TTC549 (cell line): ENCODE measurements at regions not wholly inside any gene's neighbourhood (a gene's known extent, or its start where the extent isn't known, plus 50 kb on each side); places are given as distances from the start of the nearest gene placed in this dataset.
"Not testable (repeated sequence)": the region's sequence is repeated elsewhere in the genome, so short reads cannot be mapped to it uniquely, and the experiment has no call there.

Source experiments
- FAIRE-seq: peaks from 2 replicates; lab custom pipeline; 2012; peaks lifted over from hg19 to GRCh38; lab: Jason Lieb, UNC

- no peak for FAIRE-seq
Observed at GRCh38 chr10:123221418-123221817, 67.2 kb downstream of the BUB3 start.

DNA sequence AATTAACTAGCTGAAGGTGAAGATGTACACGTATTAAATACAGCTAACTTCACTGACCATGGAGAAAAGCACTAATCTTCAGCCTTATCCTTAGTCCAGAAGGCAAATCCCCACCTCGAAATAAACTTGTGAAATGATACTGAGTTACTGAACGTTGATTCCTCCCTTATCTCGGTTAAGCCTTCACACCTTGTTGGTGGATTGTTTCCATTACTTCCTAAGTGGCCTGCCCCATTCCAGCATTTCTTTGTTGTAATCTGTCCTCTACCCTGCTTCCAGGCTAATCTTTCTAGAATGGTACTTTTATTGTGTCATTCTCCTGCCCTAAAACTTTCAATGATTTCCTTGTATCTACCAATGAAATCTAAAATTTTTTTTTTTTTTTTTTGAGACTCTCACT, 68.6 kb downstream of the BUB3 start:
- FAIRE-seq: no peak

GRCh38 chr10:123227706-123228105, 73.5 kb downstream of the BUB3 start:
- FAIRE-seq: no peak

- no peak for FAIRE-seq
Observed at GRCh38 chr10:123229927-123230630, 75.9 kb downstream of the BUB3 start.

GRCh38 chr10:123232879-123233278, 78.7 kb downstream of the BUB3 start:
- FAIRE-seq: not testable (repeated sequence)

DNA sequence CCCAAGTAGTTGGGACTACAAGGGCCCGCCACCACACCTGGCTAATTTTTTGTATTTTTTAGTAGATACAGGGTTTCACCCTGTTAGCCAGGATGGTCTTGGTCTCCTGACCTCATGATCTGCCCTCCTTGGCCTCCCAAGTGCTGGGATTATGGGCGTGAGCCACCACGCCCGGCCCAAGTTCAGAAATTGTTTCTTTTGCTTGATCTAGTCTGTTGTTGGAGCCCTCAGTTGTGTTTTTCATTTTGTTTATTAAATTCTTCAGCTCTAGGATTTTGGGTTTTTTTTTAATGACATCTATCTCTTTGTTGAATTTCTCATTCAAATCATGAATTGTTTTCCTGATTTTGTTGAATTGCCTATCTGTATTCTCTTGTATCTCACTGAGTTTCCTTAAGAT, 80.8 kb downstream of the BUB3 start:
- not testable (repeated sequence) for FAIRE-seq

GRCh38 chr10:123236126-123236525, 81.9 kb downstream of the BUB3 start:
- no peak for FAIRE-seq

GRCh38 chr10:123240250-123240649, 86.0 kb downstream of the BUB3 start:
- no peak for FAIRE-seq

DNA sequence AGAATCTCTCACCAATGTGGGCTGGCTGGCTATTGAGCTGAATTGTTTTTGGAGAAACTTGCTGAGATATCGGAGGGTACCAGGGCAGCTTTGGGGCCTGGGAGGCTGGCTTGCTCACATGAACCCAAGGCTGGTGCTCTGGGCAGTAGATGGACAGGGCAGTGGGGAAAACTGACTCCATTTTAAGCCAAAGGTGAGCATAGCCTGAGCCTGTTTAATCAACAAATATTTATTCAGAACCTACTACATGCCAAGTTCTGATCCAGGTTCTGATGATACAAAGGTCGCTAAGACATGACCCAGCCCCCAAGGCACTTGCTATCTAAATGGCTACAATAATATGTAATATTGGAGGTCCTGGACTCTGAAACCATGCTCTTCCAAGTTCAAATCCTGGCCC, 86.6 kb downstream of the BUB3 start:
- FAIRE-seq: no peak

DNA sequence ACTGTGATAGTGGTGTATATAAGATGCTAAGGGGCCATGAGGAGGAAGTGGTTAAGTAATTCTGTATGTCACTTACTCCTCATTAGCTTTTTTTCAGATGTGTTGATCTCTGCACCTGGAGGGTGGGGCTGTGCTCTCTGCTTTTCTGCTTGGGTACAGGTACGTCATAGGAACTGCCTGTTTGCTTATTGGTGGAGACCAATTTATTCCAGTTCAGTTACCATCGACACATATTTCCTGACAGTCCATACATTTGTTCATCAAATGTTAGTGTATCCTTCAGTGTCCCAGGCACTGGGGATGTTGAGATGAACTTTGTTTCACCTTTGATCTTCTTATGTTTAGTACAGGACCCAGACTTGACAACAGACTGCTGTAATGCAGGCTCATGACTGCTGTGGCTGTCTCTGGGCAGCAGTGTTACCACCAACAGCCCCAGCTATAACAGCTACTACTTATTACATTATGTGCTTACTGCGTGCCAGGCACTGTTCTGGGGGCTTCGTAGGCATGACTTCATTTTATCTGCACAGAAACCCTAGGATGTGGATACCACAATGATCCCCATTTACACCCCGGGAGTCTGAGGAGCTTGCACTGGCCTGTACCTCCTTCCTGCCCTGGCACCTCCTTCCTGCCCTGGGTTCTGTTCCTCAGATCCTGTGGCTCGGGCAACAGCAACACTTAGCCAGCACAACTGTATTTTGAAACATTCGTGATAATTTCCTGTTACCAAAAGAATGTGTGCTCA, 87.4 kb downstream of the BUB3 start:
- no peak for FAIRE-seq

DNA sequence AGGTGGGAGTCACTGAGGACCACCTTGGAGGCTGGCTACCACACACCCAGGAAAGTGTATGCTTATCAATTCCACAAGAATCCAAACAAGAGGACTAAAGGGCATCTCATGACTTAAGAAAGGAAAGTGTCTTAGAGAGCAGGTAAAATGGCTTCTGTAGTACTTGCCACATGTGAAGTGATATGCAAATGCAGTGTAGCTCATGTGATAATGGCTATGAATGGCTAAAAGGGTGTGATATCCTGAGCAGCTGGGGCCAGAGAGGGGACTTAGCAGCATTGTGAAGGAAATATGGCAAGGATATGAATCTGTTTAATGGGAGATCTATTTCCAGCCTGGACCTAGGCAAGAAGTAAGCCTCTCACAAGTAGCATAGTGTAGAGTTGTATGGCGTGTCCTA, 90.5 kb downstream of the BUB3 start:
- no peak for FAIRE-seq

- FAIRE-seq: no peak
Observed at GRCh38 chr10:123245264-123245663, 91.1 kb downstream of the BUB3 start.

- no peak for FAIRE-seq
Observed at GRCh38 chr10:123249894-123250293, 95.7 kb downstream of the BUB3 start.

- FAIRE-seq: no peak
Observed at GRCh38 chr10:123250640-123251039, 96.4 kb downstream of the BUB3 start.

DNA sequence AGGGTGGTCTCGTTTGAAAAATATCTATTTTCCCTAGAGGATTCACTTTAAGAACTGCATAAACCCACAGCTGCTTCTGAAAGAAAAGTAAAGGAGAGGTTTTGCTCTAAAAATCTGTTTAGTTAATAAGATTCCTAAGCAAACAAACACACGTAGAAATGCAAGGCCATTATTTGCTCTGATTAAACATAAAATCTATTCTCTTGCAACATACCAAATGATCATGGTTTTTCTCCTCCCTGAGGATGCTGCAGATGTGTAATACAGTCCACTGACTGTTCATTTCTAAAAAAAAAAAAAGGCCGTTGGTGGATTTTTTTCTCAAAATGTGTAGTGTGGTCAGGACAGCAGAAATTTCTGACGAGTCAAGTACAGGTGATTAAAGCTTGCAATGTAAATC, 98.6 kb downstream of the BUB3 start:
- no peak for FAIRE-seq

DNA sequence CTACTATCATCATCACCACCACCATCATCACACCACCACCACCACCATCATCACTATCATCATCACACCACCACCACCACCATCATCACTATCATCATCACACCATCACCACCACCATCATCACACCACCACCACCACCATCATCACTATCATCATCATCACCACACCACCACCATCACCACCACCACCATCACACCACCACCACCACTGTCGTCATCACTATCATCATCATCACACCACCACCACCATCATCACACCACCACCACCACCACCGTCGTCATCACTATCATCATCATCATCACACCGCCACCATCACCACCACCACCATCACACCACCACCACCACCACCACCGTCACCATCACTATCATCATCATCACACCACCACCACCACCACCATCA, 100.1 kb downstream of the BUB3 start:
- not testable (repeated sequence) for FAIRE-seq

DNA sequence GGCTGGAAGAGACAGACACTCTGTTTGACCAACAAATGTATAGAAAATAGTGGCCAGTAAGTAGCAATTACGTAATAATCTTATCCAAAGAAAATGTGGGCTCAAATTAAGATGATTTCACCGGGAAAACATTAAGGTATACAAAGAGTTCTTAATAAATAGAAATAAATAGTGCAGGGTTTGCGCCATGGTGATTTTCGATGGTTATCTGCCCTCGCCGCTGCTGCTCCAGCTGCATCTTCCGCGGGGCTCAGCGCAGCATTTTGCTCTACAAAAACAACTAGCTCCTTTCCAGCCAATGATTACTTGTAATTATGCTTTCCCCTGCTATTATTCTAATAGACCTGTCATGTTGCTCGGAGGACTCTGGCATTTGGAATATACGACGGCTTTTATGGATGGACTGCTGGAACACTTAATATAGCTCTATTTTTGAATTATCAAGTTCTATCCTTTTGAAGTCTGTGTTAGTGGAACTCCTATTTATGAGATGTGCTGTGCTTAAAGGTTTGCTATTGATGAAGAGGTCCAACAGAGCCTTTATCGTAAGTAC, 103.8 kb downstream of the BUB3 start:
- no peak for FAIRE-seq

DNA sequence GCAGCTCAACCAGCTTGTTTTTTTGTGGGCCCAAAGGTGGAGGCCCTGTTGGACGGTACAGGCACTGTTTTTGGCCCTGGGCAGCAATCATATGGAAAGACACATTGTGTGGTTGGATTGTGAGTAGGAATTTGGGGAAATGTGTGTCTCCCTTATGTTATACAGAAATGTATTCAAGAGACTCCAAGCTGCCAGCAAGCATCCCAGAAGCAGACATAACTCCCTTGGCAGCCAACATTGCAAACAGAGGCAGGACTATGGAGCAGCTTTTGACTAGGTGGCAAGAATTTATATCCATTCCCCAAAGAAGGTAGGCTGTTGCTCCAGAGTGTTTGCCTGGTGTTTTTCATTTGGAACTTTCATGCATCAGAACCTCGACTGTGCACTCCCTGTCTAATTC, 104.9 kb downstream of the BUB3 start:
- no peak for FAIRE-seq

- FAIRE-seq: no peak
Observed at GRCh38 chr10:123259791-123260190, 105.6 kb downstream of the BUB3 start.

GRCh38 chr10:123262456-123262855, 108.3 kb downstream of the BUB3 start:
- no peak for FAIRE-seq

DNA sequence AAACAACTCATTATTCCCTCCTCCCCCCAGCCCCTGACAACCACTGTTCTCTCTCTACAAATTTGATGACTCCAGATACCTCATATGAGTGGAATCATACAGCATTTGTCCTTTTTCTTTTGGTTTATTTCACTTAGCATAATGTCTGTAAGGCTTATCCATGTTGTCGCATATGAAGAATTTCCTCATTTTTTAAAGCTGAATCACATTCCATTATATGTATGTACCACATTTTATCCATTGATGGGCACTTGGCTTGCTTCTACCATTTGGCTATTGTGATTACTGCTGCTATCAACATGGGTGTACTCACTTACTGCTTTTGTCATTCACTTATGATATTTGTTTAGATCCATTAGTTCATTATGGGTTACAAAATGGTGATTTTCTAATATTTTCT, 112.8 kb downstream of the BUB3 start:
- FAIRE-seq: no peak

- FAIRE-seq: no peak
Observed at GRCh38 chr10:123269017-123269552, 114.9 kb downstream of the BUB3 start.

DNA sequence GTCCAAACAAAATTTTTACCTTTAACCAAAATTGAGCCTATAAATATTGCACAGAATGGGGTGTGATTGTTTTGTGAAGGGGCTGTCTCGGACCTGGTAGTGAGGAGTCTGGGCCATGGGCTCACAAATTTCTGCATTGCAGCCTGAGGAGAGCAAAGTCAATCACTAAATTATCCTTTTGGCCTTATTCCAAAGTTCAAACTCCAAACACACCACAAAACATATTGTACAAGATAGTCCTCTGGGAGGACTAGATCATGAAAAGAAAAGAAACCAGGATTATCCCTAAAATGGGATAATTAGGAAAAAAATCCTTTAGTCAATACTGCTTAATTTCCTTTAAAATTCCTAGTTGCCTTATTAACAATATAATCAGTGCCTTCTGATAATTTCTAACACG, 115.5 kb downstream of the BUB3 start:
- FAIRE-seq: no peak
